ENCODE measurements at regions not wholly inside any gene's neighbourhood (a gene's known extent, or its start where the extent isn't known, plus 50 kb on each side); places are given as distances from the start of the nearest gene placed in this dataset.

- Histone ChIP-seq H3K9me3 (ENCODE audit: control insufficient read depth, insufficient read depth, low read length) (no peaks in the 10 kb centered on the region), H3K27ac (ENCODE audit: low read length) (no peak overlapping the region), H3K27me3 (ENCODE audit: control insufficient read depth, insufficient read depth, low read length) (no peaks in the 10 kb centered on the region), H3K4me3 (ENCODE audit: low read length) (no peak overlapping the region), H3K4me1 (ENCODE audit: control insufficient read depth, insufficient read depth, low read length) (no peaks in the 10 kb centered on the region), H3K36me3 (ENCODE audit: control insufficient read depth, insufficient read depth, low read length) (no peaks in the 10 kb centered on the region)
- DNase-seq (ENCODE audit: low read depth, low spot score) = no peak
- WGBS (ENCODE audit: insufficient coverage, insufficient read length) = no CpG with 5 or more reads among the region's 8 CpGs
Observed at GRCh38 chr17:74017466-74017865, 186.0 kb upstream of the RPL38 start.

- DNase-seq (ENCODE audit: low read depth, low spot score) = no peak
- no peak overlapping the region for H3K27ac ChIP-seq (ENCODE audit: low read length)
- WGBS (ENCODE audit: insufficient coverage, insufficient read length) = no CpG with 5 or more reads among the region's 4 CpGs
- H3K9me3 ChIP-seq (ENCODE audit: control insufficient read depth, insufficient read depth, low read length) = no peaks in the 10 kb centered on the region
- no peaks in the 10 kb centered on the region for H3K4me1 ChIP-seq (ENCODE audit: control insufficient read depth, insufficient read depth, low read length)
- no peaks in the 10 kb centered on the region for H3K27me3 ChIP-seq (ENCODE audit: control insufficient read depth, insufficient read depth, low read length)
- H3K4me3 ChIP-seq (ENCODE audit: low read length) = no peak overlapping the region
- H3K36me3 ChIP-seq (ENCODE audit: control insufficient read depth, insufficient read depth, low read length) = no peaks in the 10 kb centered on the region
Observed at GRCh38 chr17:74018115-74018514, 185.4 kb upstream of the RPL38 start.

GRCh38 chr17:74019271-74019670, 184.2 kb upstream of the RPL38 start:
- Histone ChIP-seq H3K4me1 (ENCODE audit: control insufficient read depth, insufficient read depth, low read length) (no peaks in the 10 kb centered on the region), H3K27ac (ENCODE audit: low read length) (no peak overlapping the region), H3K27me3 (ENCODE audit: control insufficient read depth, insufficient read depth, low read length) (no peaks in the 10 kb centered on the region), H3K36me3 (ENCODE audit: control insufficient read depth, insufficient read depth, low read length) (no peaks in the 10 kb centered on the region), H3K9me3 (ENCODE audit: control insufficient read depth, insufficient read depth, low read length) (no peaks in the 10 kb centered on the region), H3K4me3 (ENCODE audit: low read length) (no peak overlapping the region)
- no CpG with 5 or more reads among the region's 6 CpGs for WGBS (ENCODE audit: insufficient coverage, insufficient read length)
- no peak for DNase-seq (ENCODE audit: low read depth, low spot score)

GRCh38 chr17:74019860-74020259, 183.6 kb upstream of the RPL38 start:
- no peak overlapping the region for H3K4me3 ChIP-seq (ENCODE audit: low read length)
- no CpG with 5 or more reads among the region's 1 CpG for WGBS (ENCODE audit: insufficient coverage, insufficient read length)
- H3K27ac ChIP-seq (ENCODE audit: low read length) = no peak overlapping the region
- H3K27me3 ChIP-seq (ENCODE audit: control insufficient read depth, insufficient read depth, low read length) = no peaks in the 10 kb centered on the region
- no peaks in the 10 kb centered on the region for H3K9me3 ChIP-seq (ENCODE audit: control insufficient read depth, insufficient read depth, low read length)
- H3K36me3 ChIP-seq (ENCODE audit: control insufficient read depth, insufficient read depth, low read length) = no peaks in the 10 kb centered on the region
- H3K4me1 ChIP-seq (ENCODE audit: control insufficient read depth, insufficient read depth, low read length) = no peaks in the 10 kb centered on the region
- no peak for DNase-seq (ENCODE audit: low read depth, low spot score)

GRCh38 chr17:74020522-74020921, 183.0 kb upstream of the RPL38 start:
- Histone ChIP-seq H3K4me1 (ENCODE audit: control insufficient read depth, insufficient read depth, low read length) (no peaks in the 10 kb centered on the region), H3K27ac (ENCODE audit: low read length) (no peak overlapping the region), H3K36me3 (ENCODE audit: control insufficient read depth, insufficient read depth, low read length) (no peaks in the 10 kb centered on the region), H3K9me3 (ENCODE audit: control insufficient read depth, insufficient read depth, low read length) (no peaks in the 10 kb centered on the region), H3K4me3 (ENCODE audit: low read length) (no peak overlapping the region), H3K27me3 (ENCODE audit: control insufficient read depth, insufficient read depth, low read length) (no peaks in the 10 kb centered on the region)
- WGBS (ENCODE audit: insufficient coverage, insufficient read length) = no CpG with 5 or more reads among the region's 3 CpGs
- DNase-seq (ENCODE audit: low read depth, low spot score) = no peak

- no peak overlapping the region for H3K27ac ChIP-seq (ENCODE audit: low read length)
- WGBS (ENCODE audit: insufficient coverage, insufficient read length) = no CpG with 5 or more reads among the region's 10 CpGs
- no peak overlapping the region for H3K4me3 ChIP-seq (ENCODE audit: low read length)
Observed at GRCh38 chr17:74024871-74025531, 178.5 kb upstream of the RPL38 start.

GRCh38 chr17:74027444-74027843, 176.0 kb upstream of the RPL38 start:
- DNase-seq (ENCODE audit: low read depth, low spot score) = no peak
- Histone ChIP-seq H3K27me3 (ENCODE audit: control insufficient read depth, insufficient read depth, low read length) (no peaks in the 10 kb centered on the region), H3K9me3 (ENCODE audit: control insufficient read depth, insufficient read depth, low read length) (no peaks in the 10 kb centered on the region), H3K36me3 (ENCODE audit: control insufficient read depth, insufficient read depth, low read length) (no peaks in the 10 kb centered on the region), H3K27ac (ENCODE audit: low read length) (no peak overlapping the region), H3K4me3 (ENCODE audit: low read length) (no peak overlapping the region), H3K4me1 (ENCODE audit: control insufficient read depth, insufficient read depth, low read length) (peaks cover 4% of the 10 kb centered on the region)
- WGBS (ENCODE audit: insufficient coverage, insufficient read length) = no CpG with 5 or more reads among the region's 1 CpG

More at GRCh38 chr17:74024871-74025531, 178.5 kb upstream of the RPL38 start:
- no peak for DNase-seq (ENCODE audit: low read depth, low spot score)
- H3K36me3 ChIP-seq (ENCODE audit: control insufficient read depth, insufficient read depth, low read length) = no peaks in the 10 kb centered on the region
- H3K4me1 ChIP-seq (ENCODE audit: control insufficient read depth, insufficient read depth, low read length) = no peaks in the 10 kb centered on the region
- no peaks in the 10 kb centered on the region for H3K9me3 ChIP-seq (ENCODE audit: control insufficient read depth, insufficient read depth, low read length)
- no peaks in the 10 kb centered on the region for H3K27me3 ChIP-seq (ENCODE audit: control insufficient read depth, insufficient read depth, low read length)

GRCh38 chr17:74028354-74029116, 174.9 kb upstream of the RPL38 start:
- WGBS (ENCODE audit: insufficient coverage, insufficient read length) = no CpG with 5 or more reads among the region's 18 CpGs
- no peak for DNase-seq (ENCODE audit: low read depth, low spot score)

GRCh38 chr17:74031316-74032090, 172.0 kb upstream of the RPL38 start:
- Histone ChIP-seq H3K36me3 (ENCODE audit: control insufficient read depth, insufficient read depth, low read length) (no peaks in the 10 kb centered on the region), H3K27me3 (ENCODE audit: control insufficient read depth, insufficient read depth, low read length) (no peaks in the 10 kb centered on the region), H3K9me3 (ENCODE audit: control insufficient read depth, insufficient read depth, low read length) (no peaks in the 10 kb centered on the region), H3K4me1 (ENCODE audit: control insufficient read depth, insufficient read depth, low read length) (peaks cover 4% of the 10 kb centered on the region), H3K4me3 (ENCODE audit: low read length) (no peak overlapping the region), H3K27ac (ENCODE audit: low read length) (no peak overlapping the region)
- DNase-seq (ENCODE audit: low read depth, low spot score) = no peak
- no CpG with 5 or more reads among the region's 17 CpGs for WGBS (ENCODE audit: insufficient coverage, insufficient read length)

More at GRCh38 chr17:74028354-74029116, 174.9 kb upstream of the RPL38 start:
- Histone ChIP-seq H3K4me3 (ENCODE audit: low read length) (no peak overlapping the region), H3K27me3 (ENCODE audit: control insufficient read depth, insufficient read depth, low read length) (no peaks in the 10 kb centered on the region), H3K36me3 (ENCODE audit: control insufficient read depth, insufficient read depth, low read length) (no peaks in the 10 kb centered on the region), H3K9me3 (ENCODE audit: control insufficient read depth, insufficient read depth, low read length) (no peaks in the 10 kb centered on the region), H3K27ac (ENCODE audit: low read length) (no peak overlapping the region), H3K4me1 (ENCODE audit: control insufficient read depth, insufficient read depth, low read length) (peaks cover 4% of the 10 kb centered on the region)

- no peak for DNase-seq (ENCODE audit: low read depth, low spot score)
- Histone ChIP-seq H3K4me3 (ENCODE audit: low read length) (no peak overlapping the region), H3K9me3 (ENCODE audit: control insufficient read depth, insufficient read depth, low read length) (no peaks in the 10 kb centered on the region), H3K4me1 (ENCODE audit: control insufficient read depth, insufficient read depth, low read length) (peaks cover 4% of the 10 kb centered on the region), H3K27me3 (ENCODE audit: control insufficient read depth, insufficient read depth, low read length) (no peaks in the 10 kb centered on the region), H3K36me3 (ENCODE audit: control insufficient read depth, insufficient read depth, low read length) (no peaks in the 10 kb centered on the region), H3K27ac (ENCODE audit: low read length) (no peak overlapping the region)
- WGBS (ENCODE audit: insufficient coverage, insufficient read length) = no CpG with 5 or more reads among the region's 7 CpGs
Observed at GRCh38 chr17:74032222-74032621, 171.3 kb upstream of the RPL38 start.

Measured in iPS DF 6.9 (cell line).